B cell (primary cell): ENCODE measurements at regions not wholly inside any gene's neighbourhood (a gene's known extent, or its start where the extent isn't known, plus 50 kb on each side); places are given as distances from the start of the nearest gene placed in this dataset.

Source experiments
- ATAC-seq: fragments of 200-7000 bp; cut with Tn5 transposase; one replicate; pipeline ENCODE4 v1.10.0; 2021; ENCODE audit warnings: low read depth, mild to moderate bottlenecking, moderate number of reproducible peaks, moderate library complexity
- CTCF ChIA-PET: fragments of 350-600 bp; sonication (Branson Sonifier 250); formaldehyde crosslinking; loops from one replicate; lab custom pipeline; 2021; ENCODE audit warnings: antibody characterized with exemption, inconsistent platforms; lab: Charles Lee
- POLR2A ChIA-PET: fragments of 350-600 bp; sonication (Branson Sonifier 250); formaldehyde crosslinking; loops from one replicate; lab custom pipeline; 2021; ENCODE audit warnings: antibody characterized with exemption; lab: Charles Lee
- DNase-seq: peaks from one replicate; pipeline ENCODE4 v3.0.0; 2013
- H2AFZ ChIP-seq: 2 replicates; pipeline ENCODE4 v1.6.1; 2012; ENCODE audit warnings: mild to moderate bottlenecking, low read depth, low read length; ENCODE audit not compliant: insufficient read depth, poor library complexity, severe bottlenecking
- H3K27ac ChIP-seq, 2 donors: 1 replicate in 1 of 2; 2 replicates in 1 of 2; pipeline ENCODE4 v1.5.1; 2012 to 2013; ENCODE audit warnings: low read length in 2 of 2, mild to moderate bottlenecking in 2 of 2, moderate library complexity in 1 of 2
- H3K27me3 ChIP-seq, 4 experiments: fragments of 200-600 bp in 1 of 4; sonication (generic) in 1 of 4; replicated peaks in 1 of 4; 1 replicate in 2 of 4; 2 replicates in 2 of 4; pipeline versions ENCODE4 v1.6.1 to v1.7.0; 2013 to 2016; ENCODE audit warnings: low read length in 3 of 4, mild to moderate bottlenecking in 2 of 4, mixed read lengths in 1 of 4, moderate library complexity in 1 of 4; ENCODE audit not compliant: insufficient read depth in 4 of 4, control insufficient read depth in 3 of 4; ENCODE audit errors: control extremely low read depth in 1 of 4
- H3K36me3 ChIP-seq, 2 experiments: replicated peaks in 1 of 2; 1 replicate in 1 of 2; 2 replicates in 1 of 2; pipeline versions ENCODE4 v1.6.1 to v1.7.1; 2013; ENCODE audit warnings: low read length in 1 of 2; ENCODE audit not compliant: insufficient read depth in 2 of 2, control insufficient read depth in 1 of 2; ENCODE audit errors: control extremely low read depth in 1 of 2, extremely low read depth in 1 of 2
- H3K4me1 ChIP-seq, 2 donors: fragments of 200-600 bp in 1 of 2; sonication (generic) in 1 of 2; 1 replicate in 1 of 2; 2 replicates in 1 of 2; pipeline versions ENCODE4 v1.5.1 to v1.6.1; 2013 to 2017; ENCODE audit warnings: low read length in 2 of 2; ENCODE audit not compliant: control insufficient read depth in 2 of 2, insufficient read depth in 2 of 2
- H3K4me2 ChIP-seq: replicated peaks from 2 replicates; pipeline ENCODE3; 2012; ENCODE audit warnings: mild to moderate bottlenecking, low read depth, low read length; ENCODE audit not compliant: poor library complexity, severe bottlenecking
- H3K4me3 ChIP-seq, 5 experiments: fragments of 200-600 bp in 1 of 5; sonication (generic) in 1 of 5; 1 replicate in 3 of 5; 2 replicates in 2 of 5; pipeline versions ENCODE4 v1.5.1 to v1.7.0; 2011 to 2016; ENCODE audit warnings: low read length in 4 of 5, mild to moderate bottlenecking in 4 of 5, low read depth in 2 of 5, control low read depth in 1 of 5, moderate library complexity in 1 of 5; ENCODE audit not compliant: insufficient read depth in 1 of 5; ENCODE audit errors: control extremely low read depth in 1 of 5, extremely low read depth in 1 of 5
- H3K79me2 ChIP-seq: fragments of 200-600 bp; sonication (generic); one replicate; pipeline ENCODE4 v1.6.0; 2016; ENCODE audit warnings: low read length; ENCODE audit not compliant: control insufficient read depth, insufficient read depth
- H3K9ac ChIP-seq: fragments of 200-600 bp; sonication (generic); 2 replicates; pipeline ENCODE4 v1.6.1; 2017; ENCODE audit warnings: mild to moderate bottlenecking, low read length, moderate library complexity
- H3K9me3 ChIP-seq, 3 donors: one replicate each; pipeline versions ENCODE4 v1.6.1 to v1.7.1; 2013; ENCODE audit warnings: low read length in 2 of 3; ENCODE audit not compliant: control insufficient read depth in 2 of 3, insufficient read depth in 1 of 3; ENCODE audit errors: control extremely low read depth in 1 of 3
- H4K20me1 ChIP-seq: 2 replicates; pipeline ENCODE4 v1.6.0; 2012; ENCODE audit warnings: mild to moderate bottlenecking, low read length; ENCODE audit not compliant: insufficient read depth, control insufficient read depth, poor library complexity, severe bottlenecking
- H3K27ac Mint-ChIP-seq: one replicate; pipeline ENCODE4 v1.8.0; 2021; ENCODE audit warnings: mixed read lengths
- H3K27me3 Mint-ChIP-seq: one replicate; pipeline ENCODE4 v1.8.0; 2021; ENCODE audit warnings: mixed read lengths
- H3K4me1 Mint-ChIP-seq: one replicate; pipeline ENCODE4 v1.8.0; 2021; ENCODE audit warnings: mixed read lengths
- H3K4me3 Mint-ChIP-seq: one replicate; pipeline ENCODE4 v1.8.0; 2021; ENCODE audit warnings: mixed read lengths
- H3K9me3 Mint-ChIP-seq: one replicate; pipeline ENCODE4 v1.8.0; 2022; ENCODE audit warnings: mixed read lengths; ENCODE audit not compliant: insufficient read depth
- EZH2 ChIP-seq: IDR thresholded peaks from 2 replicates; pipeline ENCODE4 v1.6.1; 2012; ENCODE audit warnings: borderline replicate concordance, low read depth, mild to moderate bottlenecking, moderate library complexity, low read length; ENCODE audit not compliant: insufficient read depth, poor library complexity, severe bottlenecking
- WGBS: methylation state at CpG from one replicate; pipeline ENCODE4 v1.1.5; 2013; ENCODE audit warnings: missing lambda C conversion rate; ENCODE audit not compliant: insufficient coverage; 5-methylcytosine and 5-hydroxymethylcytosine counted together
- intact Hi-C: fragments of 100-400 bp; cut with micrococcal nuclease; formaldehyde crosslinking; loops from one replicate; pipeline ENCODE4 v1.10.0; 2022
- TF ChIP-seq, protein P1 (sequence below): fragments of 200-600 bp; IDR thresholded peaks from one replicate; pipeline ENCODE4 v1.8.0; 2022; ENCODE audit warnings: antibody characterized with exemption, mild to moderate bottlenecking

DNA sequence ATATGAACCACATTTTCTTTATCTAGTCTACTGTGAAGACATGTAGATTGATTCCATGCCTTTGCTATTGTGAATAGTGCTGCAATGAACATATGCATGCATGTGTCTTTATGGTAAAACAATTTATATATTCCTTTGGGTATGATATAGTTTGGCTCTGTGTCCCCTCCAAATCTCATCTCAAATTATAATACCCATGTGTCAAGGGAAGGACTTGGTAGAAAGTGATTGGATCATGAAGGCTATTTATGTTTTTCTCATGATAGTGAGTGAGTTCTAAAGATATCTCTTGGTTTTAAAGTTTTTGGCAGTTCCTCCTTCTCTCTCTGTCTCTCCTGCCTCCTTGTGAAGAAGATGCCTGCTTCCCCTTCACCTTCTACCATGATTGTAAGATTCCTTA is 248.7 kb downstream of the GPR37 start:
- Histone ChIP-seq H3K79me2 (no peaks in the 10 kb centered on the region), H3K9me3 (peaks cover 0 to 5% (median 0%) of the 10 kb centered on the region in 3 donors), H3K27me3 (no peaks in the 10 kb centered on the region), H3K4me1 (no peaks in the 10 kb centered on the region), H2AFZ (no peak overlapping the region), H3K4me2 (no peak overlapping the region), H3K36me3 (no peaks in the 10 kb centered on the region), H3K27ac (no peak overlapping the region), H4K20me1 (no peaks in the 10 kb centered on the region), H3K4me3 (no peak overlapping the region), H3K9ac (no peak overlapping the region)
- Mint-ChIP-seq H3K4me3 (no peak overlapping the region), H3K4me1 (no peaks in the 10 kb centered on the region), H3K27ac (no peak overlapping the region), H3K27me3 (no peaks in the 10 kb centered on the region), H3K9me3 (peaks cover 2% of the 10 kb centered on the region)
- DNase-seq (no peak), ATAC-seq (no peak)
- ChIA-PET CTCF (no interaction called here), POLR2A (no interaction called here)
- intact Hi-C loops, result no loop called here
- TF ChIP-seq, protein P1, sequence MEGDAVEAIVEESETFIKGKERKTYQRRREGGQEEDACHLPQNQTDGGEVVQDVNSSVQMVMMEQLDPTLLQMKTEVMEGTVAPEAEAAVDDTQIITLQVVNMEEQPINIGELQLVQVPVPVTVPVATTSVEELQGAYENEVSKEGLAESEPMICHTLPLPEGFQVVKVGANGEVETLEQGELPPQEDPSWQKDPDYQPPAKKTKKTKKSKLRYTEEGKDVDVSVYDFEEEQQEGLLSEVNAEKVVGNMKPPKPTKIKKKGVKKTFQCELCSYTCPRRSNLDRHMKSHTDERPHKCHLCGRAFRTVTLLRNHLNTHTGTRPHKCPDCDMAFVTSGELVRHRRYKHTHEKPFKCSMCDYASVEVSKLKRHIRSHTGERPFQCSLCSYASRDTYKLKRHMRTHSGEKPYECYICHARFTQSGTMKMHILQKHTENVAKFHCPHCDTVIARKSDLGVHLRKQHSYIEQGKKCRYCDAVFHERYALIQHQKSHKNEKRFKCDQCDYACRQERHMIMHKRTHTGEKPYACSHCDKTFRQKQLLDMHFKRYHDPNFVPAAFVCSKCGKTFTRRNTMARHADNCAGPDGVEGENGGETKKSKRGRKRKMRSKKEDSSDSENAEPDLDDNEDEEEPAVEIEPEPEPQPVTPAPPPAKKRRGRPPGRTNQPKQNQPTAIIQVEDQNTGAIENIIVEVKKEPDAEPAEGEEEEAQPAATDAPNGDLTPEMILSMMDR, result no peak
- TF ChIP-seq EZH2, result no peak

DNA sequence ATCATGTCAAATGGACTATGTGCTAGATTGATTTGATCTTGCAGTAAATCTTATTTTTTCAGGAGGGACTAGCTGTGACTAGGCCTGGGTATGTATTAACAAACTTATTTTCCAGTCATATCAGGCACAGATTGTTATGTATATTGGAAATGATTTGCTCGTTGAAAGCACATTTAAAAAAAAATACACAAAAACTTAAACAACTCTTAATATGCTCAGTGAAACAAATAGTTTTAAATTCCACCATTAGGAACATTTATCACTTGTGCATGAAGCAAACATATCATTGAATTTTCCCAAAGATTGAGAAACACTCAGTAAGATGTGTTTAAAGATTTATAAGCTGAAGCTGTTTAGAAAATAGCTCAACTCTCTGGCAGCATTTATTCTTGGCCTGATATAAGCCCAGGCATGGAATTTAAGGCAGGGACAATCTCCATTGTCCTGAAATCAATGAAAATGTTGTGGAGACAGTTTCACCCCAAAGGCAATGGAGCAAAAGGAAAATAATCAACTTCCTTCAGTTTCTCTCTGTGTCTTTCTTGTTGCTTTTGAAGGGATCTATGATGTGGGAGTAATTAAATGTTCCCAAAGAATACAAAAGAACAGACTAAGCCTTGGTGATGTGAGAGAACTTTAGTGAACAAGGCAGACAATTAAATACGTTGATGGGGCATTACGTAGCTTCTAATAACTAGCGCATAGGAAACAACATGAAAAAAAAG is 250.3 kb downstream of the GPR37 start:
- ChIA-PET CTCF (no interaction called here), POLR2A (no interaction called here)
- no peaks in the 10 kb centered on the region for H3K79me2 ChIP-seq
- H3K27me3 ChIP-seq, result no peaks in the 10 kb centered on the region
- no peak for TF ChIP-seq EZH2
- TF ChIP-seq, protein P1, result no peak
- no peak for DNase-seq
- H3K9me3 Mint-ChIP-seq, result peaks cover 2% of the 10 kb centered on the region
- H3K27ac Mint-ChIP-seq, result no peak overlapping the region
- H3K4me3 ChIP-seq, result no peak overlapping the region
- WGBS, result 83% methylated on average over 3 of the region's 4 CpGs
- no peaks in the 10 kb centered on the region for H3K4me1 Mint-ChIP-seq
- ATAC-seq, result no peak
- H2AFZ ChIP-seq, result no peak overlapping the region
- H3K36me3 ChIP-seq, result no peaks in the 10 kb centered on the region
- no peak overlapping the region for H3K9ac ChIP-seq
- H3K27me3 Mint-ChIP-seq, result no peaks in the 10 kb centered on the region
- no peak overlapping the region for H3K4me3 Mint-ChIP-seq
- H4K20me1 ChIP-seq, result no peaks in the 10 kb centered on the region
- H3K27ac ChIP-seq, result no peak overlapping the region
- H3K4me1 ChIP-seq, result no peaks in the 10 kb centered on the region
- intact Hi-C loops, result no loop called here
- peaks cover 0 to 5% (median 0%) of the 10 kb centered on the region in 3 donors for H3K9me3 ChIP-seq
- no peak overlapping the region for H3K4me2 ChIP-seq
